ENCODE measurements at regions not wholly inside any gene's neighbourhood (a gene's known extent, or its start where the extent isn't known, plus 50 kb on each side); places are given as distances from the start of the nearest gene placed in this dataset.

- H3K4me3 ChIP-seq (ENCODE audit: low read depth, low read length) = no peak overlapping the region
- TF ChIP-seq CTCF (IDR thresholded peaks at IDR 0.05; ENCODE audit: insufficient read depth, low read depth, low read length) = no peak
- peak; percentile 65 for DNase-seq (ENCODE audit: low read depth)
These were observed 80.0 kb upstream of the HNF1B start for GRCh38 chr17:37824534-37825485.

- no peak for DNase-seq (ENCODE audit: low read depth)
- no peak overlapping the region for H3K4me3 ChIP-seq (ENCODE audit: low read depth, low read length)
- TF ChIP-seq CTCF (IDR thresholded peaks at IDR 0.05; ENCODE audit: insufficient read depth, low read depth, low read length) = no peak
These were observed 79.1 kb upstream of the HNF1B start for GRCh38 chr17:37823996-37824395.

GRCh38 chr17:37820995-37821713, 76.3 kb upstream of the HNF1B start:
- no peak for DNase-seq (ENCODE audit: low read depth)

GRCh38 chr17:37820313-37820994, 75.6 kb upstream of the HNF1B start:
- no peak for TF ChIP-seq CTCF (IDR thresholded peaks at IDR 0.05; ENCODE audit: insufficient read depth, low read depth, low read length)
- no peak overlapping the region for H3K4me3 ChIP-seq (ENCODE audit: low read depth, low read length)
- peak; percentile 7 for DNase-seq (ENCODE audit: low read depth)

More at GRCh38 chr17:37820995-37821713, 76.3 kb upstream of the HNF1B start:
- no peak overlapping the region for H3K4me3 ChIP-seq (ENCODE audit: low read depth, low read length)
- TF ChIP-seq CTCF (IDR thresholded peaks at IDR 0.05; ENCODE audit: insufficient read depth, low read depth, low read length) = no peak

- DNase-seq (ENCODE audit: low read depth) = no peak
- no peak overlapping the region for H3K4me3 ChIP-seq (ENCODE audit: low read depth, low read length)
- TF ChIP-seq CTCF (IDR thresholded peaks at IDR 0.05; ENCODE audit: insufficient read depth, low read depth, low read length) = no peak
These were observed 73.8 kb upstream of the HNF1B start for GRCh38 chr17:37818689-37819088.

GRCh38 chr17:37816950-37817349, 72.1 kb upstream of the HNF1B start:
- H3K4me3 ChIP-seq (ENCODE audit: low read depth, low read length) = no peak overlapping the region
- DNase-seq (ENCODE audit: low read depth) = peak; percentile 17
- TF ChIP-seq CTCF (IDR thresholded peaks at IDR 0.05; ENCODE audit: insufficient read depth, low read depth, low read length) = no peak
